ENCODE measurements at regions not wholly inside any gene's neighbourhood (a gene's known extent, or its start where the extent isn't known, plus 50 kb on each side); places are given as distances from the start of the nearest gene placed in this dataset.

DNA sequence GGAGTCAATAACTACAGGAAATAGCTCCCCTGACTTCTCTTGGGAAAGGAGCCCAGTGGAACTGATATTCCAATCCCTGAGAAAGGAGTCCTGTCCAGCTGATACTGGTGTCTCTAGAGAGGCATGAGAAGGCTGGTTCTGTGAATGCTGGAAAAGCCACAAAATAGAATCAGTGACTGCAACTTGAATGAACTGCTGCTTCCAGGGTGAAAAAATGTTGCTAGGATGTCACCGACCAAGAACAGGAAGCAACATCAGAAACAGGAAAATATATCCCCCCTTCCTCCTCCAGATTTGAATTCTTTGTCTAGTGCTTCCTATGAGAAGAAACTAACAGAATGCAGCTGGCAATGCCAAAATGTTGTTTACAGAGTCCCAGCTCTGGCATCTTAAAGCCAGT, 269.3 kb upstream of the LYPLAL1 start:
- TF ChIP-seq POLR2AphosphoS5 (IDR thresholded peaks at IDR 0.05; ENCODE audit: borderline replicate concordance, low read depth, low read length): no peak
- TF ChIP-seq EZH2 (IDR thresholded peaks at IDR 0.05): no peak
